Caco-2 (cell line): ENCODE measurements at regions not wholly inside any gene's neighbourhood (a gene's known extent, or its start where the extent isn't known, plus 50 kb on each side); places are given as distances from the start of the nearest gene placed in this dataset.

ENCODE experiments used
- BruUV-seq: library from RNA; stranded (reverse); fragments of 400-500 nt; replicated peaks from 2 replicates; lab custom pipeline; 2021; lab: Mats Ljungman, UMichigan
- CTCF ChIA-PET: fragments of 300-600 bp; sonication (Branson Sonifier 250); formaldehyde crosslinking; loops from one replicate; lab custom pipeline; 2022; ENCODE audit warnings: antibody characterized with exemption; lab: Charles Lee
- POLR2A ChIA-PET: fragments of 300-600 bp; sonication (Branson Sonifier 250); formaldehyde crosslinking; loops from one replicate; lab custom pipeline; 2022; ENCODE audit warnings: antibody characterized with exemption; lab: Charles Lee
- DNase-seq, 2 experiments: peaks; one replicate each; pipeline versions ENCODE4 v3.0.0 to v3.0.0-alpha.2; 2020 to 2022
- H3K27me3 ChIP-seq: replicated peaks from 2 replicates; pipeline ENCODE4 v1.6.0; 2011; ENCODE audit warnings: low read length; ENCODE audit not compliant: control insufficient read depth, insufficient read depth
- H3K36me3 ChIP-seq: 2 replicates; pipeline ENCODE4 v1.5.1; 2011; ENCODE audit warnings: low read length; ENCODE audit not compliant: control insufficient read depth, insufficient read depth
- H3K4me1 ChIP-seq: fragments of 250-450 bp; sonication (Bioruptor Pico); 2 replicates; pipeline ENCODE4 v1.5.1; 2020; ENCODE audit warnings: mild to moderate bottlenecking
- H3K4me3 ChIP-seq: 2 replicates; pipeline ENCODE4 v1.5.1; 2011; ENCODE audit warnings: low read depth, mild to moderate bottlenecking, control low read depth, low read length
- H3K9me3 ChIP-seq: fragments of 250-450 bp; sonication (Bioruptor Pico); 2 replicates; pipeline ENCODE4 v1.5.1; 2020; ENCODE audit warnings: mild to moderate bottlenecking, moderate library complexity
- H3K27ac Mint-ChIP-seq: one replicate; pipeline ENCODE4 v1.8.0; 2022; ENCODE audit warnings: mixed read lengths; ENCODE audit not compliant: unreplicated experiment
- H3K27me3 Mint-ChIP-seq: one replicate; pipeline ENCODE4 v1.8.0; 2022; ENCODE audit warnings: mixed read lengths; ENCODE audit not compliant: insufficient read depth, unreplicated experiment
- H3K36me3 Mint-ChIP-seq: one replicate; pipeline ENCODE4 v1.8.0; 2022; ENCODE audit warnings: mild to moderate bottlenecking, mixed read lengths; ENCODE audit not compliant: insufficient read depth, unreplicated experiment
- H3K4me1 Mint-ChIP-seq: one replicate; pipeline ENCODE4 v1.8.0; 2022; ENCODE audit warnings: low read depth, mixed read lengths; ENCODE audit not compliant: unreplicated experiment
- H3K4me3 Mint-ChIP-seq: one replicate; pipeline ENCODE4 v1.8.0; 2022; ENCODE audit warnings: mild to moderate bottlenecking, moderate library complexity, mixed read lengths; ENCODE audit not compliant: unreplicated experiment
- H3K9me3 Mint-ChIP-seq: one replicate; pipeline ENCODE4 v1.8.0; 2022; ENCODE audit warnings: mixed read lengths; ENCODE audit not compliant: unreplicated experiment
- intact Hi-C: fragments of 100-400 bp; cut with micrococcal nuclease; formaldehyde crosslinking; loops from one replicate; pipeline ENCODE4 v1.10.0; 2022; ENCODE audit not compliant: unreplicated experiment
- TF ChIP-seq, protein P1 (sequence below), 2 experiments: fragments of 200-600 bp in 1 of 2; IDR thresholded peaks; 1 replicate in 1 of 2; 2 replicates in 1 of 2; pipeline versions ENCODE4 v1.5.1 to v1.8.0; 2011 to 2022; ENCODE audit warnings: antibody characterized with exemption in 1 of 2, control low read depth in 1 of 2, inconsistent platforms in 1 of 2, low read depth in 1 of 2, low read length in 1 of 2, mild to moderate bottlenecking in 1 of 2, moderate library complexity in 1 of 2; ENCODE audit not compliant: insufficient read depth in 1 of 2, severe bottlenecking in 1 of 2, unreplicated experiment in 1 of 2

GRCh38 chr6:105911106-105911629, 175.0 kb upstream of the PRDM1 start:
- Mint-ChIP-seq H3K27me3 (no peaks in the 10 kb centered on the region), H3K4me3 (no peak overlapping the region), H3K9me3 (peaks cover 10% of the 10 kb centered on the region), H3K27ac (no peak overlapping the region), H3K4me1 (no peaks in the 10 kb centered on the region), H3K36me3 (no peaks in the 10 kb centered on the region)
- CTCF ChIA-PET, result interaction anchor here (0.6 kb wide), 1 partner anchor 83 kb away, joined by 3 read pairs; no protein-coding TSS in a partner anchor
- H3K36me3 ChIP-seq, result no peaks in the 10 kb centered on the region
- 0 out of 2 replicates have a peak, but pooled peaks cover 7% of the 10 kb centered on the region for H3K9me3 ChIP-seq
- POLR2A ChIA-PET, result no interaction called here
- no peak for DNase-seq
- H3K4me1 ChIP-seq, result no peaks in the 10 kb centered on the region
- no peak overlapping the region for H3K4me3 ChIP-seq
- H3K27me3 ChIP-seq, result no peaks in the 10 kb centered on the region
- intact Hi-C loops, result no loop called here
- TF ChIP-seq, protein P1, sequence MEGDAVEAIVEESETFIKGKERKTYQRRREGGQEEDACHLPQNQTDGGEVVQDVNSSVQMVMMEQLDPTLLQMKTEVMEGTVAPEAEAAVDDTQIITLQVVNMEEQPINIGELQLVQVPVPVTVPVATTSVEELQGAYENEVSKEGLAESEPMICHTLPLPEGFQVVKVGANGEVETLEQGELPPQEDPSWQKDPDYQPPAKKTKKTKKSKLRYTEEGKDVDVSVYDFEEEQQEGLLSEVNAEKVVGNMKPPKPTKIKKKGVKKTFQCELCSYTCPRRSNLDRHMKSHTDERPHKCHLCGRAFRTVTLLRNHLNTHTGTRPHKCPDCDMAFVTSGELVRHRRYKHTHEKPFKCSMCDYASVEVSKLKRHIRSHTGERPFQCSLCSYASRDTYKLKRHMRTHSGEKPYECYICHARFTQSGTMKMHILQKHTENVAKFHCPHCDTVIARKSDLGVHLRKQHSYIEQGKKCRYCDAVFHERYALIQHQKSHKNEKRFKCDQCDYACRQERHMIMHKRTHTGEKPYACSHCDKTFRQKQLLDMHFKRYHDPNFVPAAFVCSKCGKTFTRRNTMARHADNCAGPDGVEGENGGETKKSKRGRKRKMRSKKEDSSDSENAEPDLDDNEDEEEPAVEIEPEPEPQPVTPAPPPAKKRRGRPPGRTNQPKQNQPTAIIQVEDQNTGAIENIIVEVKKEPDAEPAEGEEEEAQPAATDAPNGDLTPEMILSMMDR (IDR thresholded peaks at IDR 0.05; ENCODE audit: insufficient read depth in 1 of 2, low read depth in 1 of 2, low read length in 1 of 2, severe bottlenecking in 1 of 2, unreplicated experiment in 1 of 2), result no peak
- BruUV-seq, result no TSS peak

DNA sequence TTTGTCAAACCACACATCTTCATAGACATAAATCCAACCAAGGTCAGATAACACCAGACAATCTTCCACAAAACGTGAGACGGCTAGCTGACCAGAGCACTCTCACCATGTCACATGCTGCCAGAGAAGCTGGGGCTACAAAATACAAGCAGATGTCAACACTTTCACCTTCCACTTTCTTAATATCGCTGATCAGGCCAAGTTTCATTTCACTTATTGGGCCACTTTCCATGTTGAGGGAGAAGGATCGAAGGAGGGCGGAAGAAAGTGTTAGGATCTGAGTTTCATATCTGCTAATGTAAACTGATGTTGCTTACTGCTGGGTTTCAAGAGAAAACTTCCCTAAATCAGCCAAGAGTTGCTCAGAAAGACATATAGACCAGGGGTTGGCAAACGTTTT, 177.0 kb upstream of the PRDM1 start:
- H3K9me3 ChIP-seq, result 0 out of 2 replicates have a peak, but pooled peaks cover 4% of the 10 kb centered on the region
- Mint-ChIP-seq H3K4me3 (no peak overlapping the region), H3K27ac (no peak overlapping the region), H3K27me3 (no peaks in the 10 kb centered on the region), H3K4me1 (no peaks in the 10 kb centered on the region), H3K36me3 (no peaks in the 10 kb centered on the region), H3K9me3 (peaks cover 10% of the 10 kb centered on the region)
- H3K4me1 ChIP-seq, result no peaks in the 10 kb centered on the region
- no peaks in the 10 kb centered on the region for H3K36me3 ChIP-seq
- CTCF ChIA-PET, result no interaction called here
- POLR2A ChIA-PET, result no interaction called here
- H3K4me3 ChIP-seq, result no peak overlapping the region
- DNase-seq, result no peak
- H3K27me3 ChIP-seq, result no peaks in the 10 kb centered on the region
- no TSS peak for BruUV-seq
- TF ChIP-seq, protein P1 (IDR thresholded peaks at IDR 0.05; ENCODE audit: insufficient read depth in 1 of 2, low read depth in 1 of 2, low read length in 1 of 2, severe bottlenecking in 1 of 2, unreplicated experiment in 1 of 2), result no peak
- intact Hi-C loops, result no loop called here

DNA sequence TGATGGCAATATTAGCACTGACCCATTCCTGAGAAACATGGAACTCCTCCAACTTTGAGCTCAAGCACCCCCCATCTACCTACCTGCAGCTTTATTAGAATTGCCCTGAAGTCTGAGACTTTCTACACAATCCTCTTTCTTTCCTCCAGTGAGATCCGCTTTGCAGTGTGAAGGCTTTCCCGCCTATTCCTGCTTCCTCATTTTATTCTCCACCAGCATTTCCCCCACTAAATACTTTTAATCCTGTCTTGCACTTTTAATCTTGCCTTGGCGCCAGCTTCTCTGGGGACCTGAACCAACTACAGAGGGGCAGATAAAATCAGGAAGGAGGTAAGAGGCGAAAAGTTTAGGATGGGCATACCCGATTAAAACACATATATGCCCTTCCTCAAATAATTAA, 178.1 kb upstream of the PRDM1 start:
- H3K9me3 ChIP-seq, result no peaks in the 10 kb centered on the region
- no peaks in the 10 kb centered on the region for H3K27me3 ChIP-seq
- no peaks in the 10 kb centered on the region for H3K4me1 ChIP-seq
- no peak for DNase-seq
- no peaks in the 10 kb centered on the region for H3K36me3 Mint-ChIP-seq
- no peaks in the 10 kb centered on the region for H3K27me3 Mint-ChIP-seq
- TF ChIP-seq, protein P1 (IDR thresholded peaks at IDR 0.05; ENCODE audit: insufficient read depth in 1 of 2, low read depth in 1 of 2, low read length in 1 of 2, severe bottlenecking in 1 of 2, unreplicated experiment in 1 of 2), result no peak
- no peak overlapping the region for H3K4me3 Mint-ChIP-seq
- H3K9me3 Mint-ChIP-seq, result peaks cover 10% of the 10 kb centered on the region
- POLR2A ChIA-PET, result no interaction called here
- no peak overlapping the region for H3K27ac Mint-ChIP-seq
- H3K4me1 Mint-ChIP-seq, result no peaks in the 10 kb centered on the region
- H3K4me3 ChIP-seq, result no peak overlapping the region
- CTCF ChIA-PET, result no interaction called here
- intact Hi-C loops, result no loop called here
- BruUV-seq, result no TSS peak
- no peaks in the 10 kb centered on the region for H3K36me3 ChIP-seq
